ENCODE measurements at regions not wholly inside any gene's neighbourhood (a gene's known extent, or its start where the extent isn't known, plus 50 kb on each side); places are given as distances from the start of the nearest gene placed in this dataset.
"Not testable (repeated sequence)": the region's sequence is repeated elsewhere in the genome, so short reads cannot be mapped to it uniquely, and the experiment has no call there.

DNA sequence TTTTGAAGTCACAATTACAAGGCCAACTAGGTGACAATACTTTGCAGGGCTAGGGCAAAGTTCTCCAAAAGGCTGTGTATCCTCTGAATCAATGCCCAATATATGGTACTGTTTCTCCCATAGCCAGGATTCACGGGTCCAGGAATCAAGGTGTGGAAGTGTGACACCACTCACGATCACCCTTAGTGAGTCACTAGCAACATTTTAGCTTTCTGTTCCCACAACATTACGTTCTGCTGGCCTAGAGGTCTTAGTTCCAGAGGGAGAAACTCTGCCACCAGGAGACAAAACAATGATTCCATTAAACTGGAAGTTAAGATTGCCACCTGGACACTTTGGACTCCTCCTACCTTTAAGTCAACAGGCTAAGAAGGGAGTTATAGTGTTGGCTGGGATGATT is 88.5 kb upstream of the RANBP6 start:
- not testable (repeated sequence) for H3K27me3 ChIP-seq (ENCODE audit: control insufficient read depth, insufficient read depth, low read length); H3K9me3 ChIP-seq (ENCODE audit: control insufficient read depth in 2 of 2, low read length in 2 of 2); H3K9me3 Mint-ChIP-seq; H3K27me3 Mint-ChIP-seq; H3K27ac Mint-ChIP-seq; ATAC-seq (ENCODE audit: low read depth in 2 of 2); H3K4me3 ChIP-seq (ENCODE audit: low read depth, low read length); H3K4me1 ChIP-seq (ENCODE audit: control insufficient read depth, insufficient read depth, low read length, poor library complexity, severe bottlenecking); H3K27ac ChIP-seq (ENCODE audit: insufficient read depth, low read length, poor library complexity, severe bottlenecking); DNase-seq; H3K36me3 ChIP-seq (ENCODE audit: control insufficient read depth, insufficient read depth, low read length); H3K36me3 Mint-ChIP-seq; H3K4me3 Mint-ChIP-seq
- peaks cover 0 to 11% (median 6%) of the 10 kb centered on the region in 4 donors for H3K4me1 Mint-ChIP-seq

DNA sequence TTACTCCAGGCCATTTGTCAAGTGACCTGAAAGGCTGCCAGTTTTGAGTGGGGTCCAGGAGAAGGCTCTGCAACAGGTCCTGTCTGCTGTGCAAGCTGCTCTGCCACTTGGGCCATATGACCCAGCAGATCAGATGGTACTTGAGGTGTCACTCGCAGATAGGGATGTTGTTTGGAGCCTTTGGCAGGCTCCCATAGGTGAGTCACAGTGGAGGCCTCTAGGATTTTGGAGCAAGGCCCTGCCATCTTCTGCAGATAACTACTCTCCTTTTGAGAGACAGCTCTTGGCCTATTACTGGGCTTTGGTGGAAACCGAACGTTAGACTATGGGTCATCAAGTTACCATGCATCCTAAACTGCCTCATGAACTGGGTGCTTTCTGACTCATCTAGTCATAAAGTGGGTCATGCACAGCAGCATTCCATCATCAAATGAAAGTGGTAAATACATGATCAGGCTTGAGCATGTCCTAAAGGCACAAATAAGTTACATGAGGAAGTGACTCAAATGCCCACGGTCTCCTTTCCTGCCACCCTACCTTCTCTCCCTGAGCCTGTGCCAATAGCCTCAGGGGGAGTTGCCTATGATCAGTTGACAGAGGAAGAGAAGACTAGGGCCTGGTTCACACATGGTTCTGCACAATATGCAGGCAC is 87.0 kb upstream of the RANBP6 start:
- H3K9me3 ChIP-seq (ENCODE audit: control insufficient read depth in 2 of 2, low read length in 2 of 2); H3K27me3 Mint-ChIP-seq; DNase-seq; H3K27ac ChIP-seq (ENCODE audit: insufficient read depth, low read length, poor library complexity, severe bottlenecking); H3K4me3 Mint-ChIP-seq; H3K4me1 ChIP-seq (ENCODE audit: control insufficient read depth, insufficient read depth, low read length, poor library complexity, severe bottlenecking); ATAC-seq (ENCODE audit: low read depth in 2 of 2); H3K9me3 Mint-ChIP-seq; H3K27ac Mint-ChIP-seq; H3K36me3 Mint-ChIP-seq; H3K27me3 ChIP-seq (ENCODE audit: control insufficient read depth, insufficient read depth, low read length); H3K4me3 ChIP-seq (ENCODE audit: low read depth, low read length); H3K36me3 ChIP-seq (ENCODE audit: control insufficient read depth, insufficient read depth, low read length): not testable (repeated sequence)
- peaks cover 0 to 11% (median 6%) of the 10 kb centered on the region in 4 donors for H3K4me1 Mint-ChIP-seq

DNA sequence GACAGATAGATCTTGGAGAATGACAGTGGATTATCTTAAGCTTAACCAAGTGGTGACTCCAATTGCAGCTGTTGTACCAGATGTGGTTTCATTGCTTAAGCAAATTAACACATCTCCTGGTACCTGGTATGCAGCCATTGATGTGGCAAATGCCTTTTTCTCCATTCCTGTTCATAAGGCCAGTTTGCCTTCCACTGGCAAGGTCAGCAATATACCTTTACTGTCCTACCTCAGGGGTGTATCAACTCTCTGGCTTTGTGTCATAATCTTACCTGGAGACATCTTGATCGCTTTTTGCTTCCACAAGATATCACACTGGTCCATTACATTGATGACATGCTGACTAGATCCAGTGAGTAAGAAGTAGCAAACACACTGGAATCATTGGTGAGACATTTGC is 86.3 kb upstream of the RANBP6 start:
- H3K4me1 ChIP-seq (ENCODE audit: control insufficient read depth, insufficient read depth, low read length, poor library complexity, severe bottlenecking); H3K27ac Mint-ChIP-seq; DNase-seq; H3K36me3 ChIP-seq (ENCODE audit: control insufficient read depth, insufficient read depth, low read length); H3K4me3 ChIP-seq (ENCODE audit: low read depth, low read length); ATAC-seq (ENCODE audit: low read depth in 2 of 2); H3K27me3 ChIP-seq (ENCODE audit: control insufficient read depth, insufficient read depth, low read length); H3K27ac ChIP-seq (ENCODE audit: insufficient read depth, low read length, poor library complexity, severe bottlenecking); H3K27me3 Mint-ChIP-seq; H3K9me3 Mint-ChIP-seq; H3K4me3 Mint-ChIP-seq; H3K9me3 ChIP-seq (ENCODE audit: control insufficient read depth in 2 of 2, low read length in 2 of 2); H3K36me3 Mint-ChIP-seq: not testable (repeated sequence)
- H3K4me1 Mint-ChIP-seq: peaks cover 0 to 10% (median 4%) of the 10 kb centered on the region in 4 donors

DNA sequence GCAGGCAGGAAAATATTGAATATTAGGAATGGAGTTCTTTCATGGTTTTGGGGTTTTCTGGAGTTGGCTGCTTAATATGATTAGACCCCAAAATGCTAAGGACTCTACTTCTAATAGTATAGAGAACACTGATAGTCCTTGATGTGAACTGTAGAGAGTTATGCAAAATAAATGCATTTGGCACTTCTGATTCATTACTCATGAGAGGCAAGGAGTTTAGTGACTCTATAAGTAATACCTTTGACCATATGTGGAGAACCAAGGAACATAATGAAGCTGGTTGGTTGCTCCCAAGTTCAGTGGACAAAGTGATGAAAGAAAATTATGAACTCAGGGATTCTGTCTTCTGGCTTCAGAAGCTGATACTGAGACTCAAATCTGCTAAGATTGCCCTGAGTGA is 83.9 kb upstream of the RANBP6 start:
- H3K4me1 Mint-ChIP-seq; H3K4me3 ChIP-seq (ENCODE audit: low read depth, low read length); H3K36me3 Mint-ChIP-seq; H3K27me3 Mint-ChIP-seq; ATAC-seq (ENCODE audit: low read depth in 2 of 2); H3K9me3 ChIP-seq (ENCODE audit: control insufficient read depth in 2 of 2, low read length in 2 of 2); H3K27me3 ChIP-seq (ENCODE audit: control insufficient read depth, insufficient read depth, low read length); H3K36me3 ChIP-seq (ENCODE audit: control insufficient read depth, insufficient read depth, low read length); H3K27ac ChIP-seq (ENCODE audit: insufficient read depth, low read length, poor library complexity, severe bottlenecking); H3K9me3 Mint-ChIP-seq; DNase-seq; H3K27ac Mint-ChIP-seq; H3K4me1 ChIP-seq (ENCODE audit: control insufficient read depth, insufficient read depth, low read length, poor library complexity, severe bottlenecking); H3K4me3 Mint-ChIP-seq: not testable (repeated sequence)

DNA sequence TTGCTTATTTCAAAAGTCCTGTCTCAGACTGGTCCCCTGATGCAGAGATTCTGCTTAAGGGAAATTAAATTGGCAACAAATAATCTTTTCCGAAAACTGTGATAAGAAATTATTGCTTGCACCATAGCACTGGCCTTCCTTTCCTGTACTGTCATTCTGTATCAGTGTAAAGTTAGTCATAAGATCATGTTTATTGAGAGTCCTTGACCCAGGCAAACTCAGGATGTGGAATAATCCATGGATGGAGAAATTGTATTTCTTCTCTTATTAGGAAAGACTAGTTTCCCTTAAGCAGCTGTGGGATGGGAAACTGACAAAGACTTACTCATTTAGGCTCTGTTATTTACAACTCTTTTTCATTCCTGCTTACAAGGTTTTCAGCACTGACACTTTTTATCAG is 83.0 kb upstream of the RANBP6 start:
- H3K4me1 Mint-ChIP-seq: no peaks in the 10 kb centered on the region
- H3K9me3 Mint-ChIP-seq: peaks cover 0 to 5% (median 0%) of the 10 kb centered on the region in 7 donors
- DNase-seq (no peak), ATAC-seq (ENCODE audit: low read depth in 2 of 2) (no peak)
- no peak overlapping the region for H3K4me3 Mint-ChIP-seq
- Histone ChIP-seq H3K36me3 (ENCODE audit: control insufficient read depth, insufficient read depth, low read length) (no peaks in the 10 kb centered on the region), H3K9me3 (ENCODE audit: control insufficient read depth in 2 of 2, low read length in 2 of 2) (no peaks in the 10 kb centered on the region), H3K27ac (ENCODE audit: insufficient read depth, low read length, poor library complexity, severe bottlenecking) (no peak overlapping the region), H3K4me1 (ENCODE audit: control insufficient read depth, insufficient read depth, low read length, poor library complexity, severe bottlenecking) (no peaks in the 10 kb centered on the region), H3K27me3 (ENCODE audit: control insufficient read depth, insufficient read depth, low read length) (peaks cover 4% of the 10 kb centered on the region), H3K4me3 (ENCODE audit: low read depth, low read length) (no peak overlapping the region)
- H3K27ac Mint-ChIP-seq: no peak overlapping the region
- no peaks in the 10 kb centered on the region for H3K36me3 Mint-ChIP-seq
- peaks cover 5% of the 10 kb centered on the region for H3K27me3 Mint-ChIP-seq

DNA sequence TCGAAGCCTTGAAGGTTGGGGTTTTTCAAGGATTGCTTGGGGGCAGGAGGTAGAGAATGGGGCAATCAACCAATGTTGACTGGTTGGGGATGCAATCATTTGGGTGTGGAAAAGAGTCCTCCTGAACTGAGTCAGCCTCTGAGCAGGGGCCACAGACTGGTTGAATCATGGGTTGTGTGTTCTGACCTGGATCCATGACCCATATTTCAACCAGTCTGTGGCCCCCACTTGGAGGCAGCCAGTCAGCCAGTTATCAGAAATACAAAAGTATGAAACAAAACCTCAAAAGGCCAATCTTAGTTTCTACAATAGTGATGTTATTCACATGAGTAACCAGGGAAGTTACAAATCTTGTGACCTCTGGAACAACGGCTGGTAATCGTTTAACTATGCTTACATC is 81.4 kb upstream of the RANBP6 start:
- no peak for ATAC-seq (ENCODE audit: low read depth in 2 of 2)
- Mint-ChIP-seq H3K27ac (no peak overlapping the region), H3K4me1 (no peaks in the 10 kb centered on the region), H3K36me3 (no peaks in the 10 kb centered on the region), H3K9me3 (peaks cover 0 to 8% (median 1%) of the 10 kb centered on the region in 7 donors), H3K27me3 (peaks cover 13% of the 10 kb centered on the region), H3K4me3 (no peak overlapping the region)
- no peak for DNase-seq
- Histone ChIP-seq H3K36me3 (ENCODE audit: control insufficient read depth, insufficient read depth, low read length) (no peaks in the 10 kb centered on the region), H3K4me1 (ENCODE audit: control insufficient read depth, insufficient read depth, low read length, poor library complexity, severe bottlenecking) (no peaks in the 10 kb centered on the region), H3K9me3 (ENCODE audit: control insufficient read depth in 2 of 2, low read length in 2 of 2) (no peaks in the 10 kb centered on the region), H3K27me3 (ENCODE audit: control insufficient read depth, insufficient read depth, low read length) (peaks cover 4% of the 10 kb centered on the region), H3K27ac (ENCODE audit: insufficient read depth, low read length, poor library complexity, severe bottlenecking) (no peak overlapping the region), H3K4me3 (ENCODE audit: low read depth, low read length) (no peak overlapping the region)

DNA sequence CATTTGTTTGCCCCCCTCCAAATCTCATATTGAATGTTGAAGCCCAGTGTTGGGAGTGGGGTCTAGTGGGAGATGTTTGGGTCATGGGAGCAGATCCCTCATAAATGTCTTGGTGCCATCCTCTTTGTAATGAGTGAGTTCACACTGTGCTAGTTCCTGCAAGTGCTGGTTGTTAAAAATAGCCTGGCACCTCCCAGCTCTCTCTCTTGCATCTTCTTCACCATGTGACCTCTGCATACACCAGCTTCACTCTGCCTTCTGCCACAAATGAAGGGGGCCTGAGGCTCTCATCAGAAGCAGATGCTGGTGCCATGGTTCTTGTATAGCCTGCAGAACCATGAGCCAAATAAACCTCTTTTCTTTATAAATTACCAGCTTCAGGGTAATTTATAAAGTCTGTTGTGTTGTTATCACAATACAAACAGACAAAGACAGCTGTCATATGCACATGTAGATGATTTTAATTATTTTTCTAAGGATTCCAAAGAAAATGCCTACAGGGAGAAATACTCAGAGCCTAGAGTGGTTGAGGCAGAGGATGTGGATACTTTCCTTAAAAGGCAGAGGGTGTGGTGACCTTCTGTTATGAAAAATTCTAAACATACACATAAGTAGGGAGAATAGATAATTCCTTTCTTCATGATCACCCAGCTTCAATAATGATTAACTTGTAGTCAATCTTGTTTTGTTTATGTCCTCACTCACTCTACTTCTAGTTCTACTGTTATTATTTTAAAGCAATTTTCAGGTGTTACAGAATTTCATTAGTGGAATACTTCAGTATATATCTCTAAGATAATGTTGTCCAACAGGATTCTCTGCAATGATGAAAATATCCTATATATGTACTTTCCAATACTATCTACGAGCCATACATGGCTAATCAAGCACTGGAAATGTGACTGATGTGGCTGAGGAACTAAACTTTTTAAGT is 75.1 kb upstream of the RANBP6 start:
- Histone ChIP-seq H3K27me3 (ENCODE audit: control insufficient read depth, insufficient read depth, low read length) (peaks cover 8% of the 10 kb centered on the region), H3K27ac (ENCODE audit: insufficient read depth, low read length, poor library complexity, severe bottlenecking) (no peak overlapping the region), H3K4me3 (ENCODE audit: low read depth, low read length) (no peak overlapping the region), H3K36me3 (ENCODE audit: control insufficient read depth, insufficient read depth, low read length) (no peaks in the 10 kb centered on the region), H3K4me1 (ENCODE audit: control insufficient read depth, insufficient read depth, low read length, poor library complexity, severe bottlenecking) (no peaks in the 10 kb centered on the region), H3K9me3 (ENCODE audit: control insufficient read depth in 2 of 2, low read length in 2 of 2) (no peaks in the 10 kb centered on the region)
- Mint-ChIP-seq H3K4me1 (peaks cover 0 to 4% (median 0%) of the 10 kb centered on the region in 4 donors), H3K27me3 (peaks cover 29% of the 10 kb centered on the region), H3K36me3 (no peaks in the 10 kb centered on the region), H3K4me3 (no peak overlapping the region), H3K9me3 (peaks cover 0 to 8% (median 0%) of the 10 kb centered on the region in 7 donors), H3K27ac (no peak overlapping the region)
- ATAC-seq (ENCODE audit: low read depth in 2 of 2) (no peak), DNase-seq (no peak)

DNA sequence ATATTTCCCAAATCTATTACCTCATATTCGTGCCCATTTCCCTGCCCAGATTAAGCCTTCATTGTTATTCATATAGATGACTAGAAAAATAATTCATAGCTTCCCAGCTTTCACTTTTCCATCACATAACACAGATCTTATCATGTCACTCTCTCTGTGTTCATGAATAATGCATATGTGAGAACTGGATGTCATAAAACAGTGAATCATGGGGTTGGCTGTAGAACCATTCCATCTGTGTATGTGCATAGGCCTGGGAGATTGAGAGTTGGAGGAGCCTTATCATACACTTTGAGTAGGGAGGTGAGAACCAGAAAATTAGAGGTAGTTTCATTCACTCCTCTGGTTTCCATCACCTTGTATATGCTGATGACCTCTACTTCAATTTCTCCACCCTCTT is 73.9 kb upstream of the RANBP6 start:
- Histone ChIP-seq H3K27me3 (ENCODE audit: control insufficient read depth, insufficient read depth, low read length) (peaks cover 8% of the 10 kb centered on the region), H3K4me1 (ENCODE audit: control insufficient read depth, insufficient read depth, low read length, poor library complexity, severe bottlenecking) (no peaks in the 10 kb centered on the region), H3K4me3 (ENCODE audit: low read depth, low read length) (no peak overlapping the region), H3K36me3 (ENCODE audit: control insufficient read depth, insufficient read depth, low read length) (no peaks in the 10 kb centered on the region), H3K27ac (ENCODE audit: insufficient read depth, low read length, poor library complexity, severe bottlenecking) (no peak overlapping the region), H3K9me3 (ENCODE audit: control insufficient read depth in 2 of 2, low read length in 2 of 2) (no peaks in the 10 kb centered on the region)
- DNase-seq: no peak
- ATAC-seq (ENCODE audit: low read depth in 2 of 2): no peak
- Mint-ChIP-seq H3K36me3 (no peaks in the 10 kb centered on the region), H3K4me3 (no peak overlapping the region), H3K27me3 (peaks cover 37% of the 10 kb centered on the region), H3K9me3 (peaks cover 0 to 8% (median 0%) of the 10 kb centered on the region in 7 donors), H3K4me1 (peaks cover 0 to 4% (median 0%) of the 10 kb centered on the region in 4 donors), H3K27ac (no peak overlapping the region)
